ENCODE measurements at regions not wholly inside any gene's neighbourhood (a gene's known extent, or its start where the extent isn't known, plus 50 kb on each side); places are given as distances from the start of the nearest gene placed in this dataset.

- TF ChIP-seq POLR2A (IDR thresholded peaks at IDR 0.05): no peak
- no peak for TF ChIP-seq CTCF (IDR thresholded peaks at IDR 0.05)
- TF ChIP-seq EP300 (IDR thresholded peaks at IDR 0.05): no peak
- TF ChIP-seq POLR2AphosphoS5 (IDR thresholded peaks at IDR 0.05): no peak
These were observed 60.6 kb upstream of the ARHGAP20 start for GRCh38 chr11:110772863-110773262.

Data from upper lobe of left lung (tissue), 4 donors.